Dedifferentiated amniotic fluid mesenchymal stem cell (primary cell): ENCODE measurements at regions not wholly inside any gene's neighbourhood (a gene's known extent, or its start where the extent isn't known, plus 50 kb on each side); places are given as distances from the start of the nearest gene placed in this dataset.

ENCODE experiments used
- DNase-seq: peaks from one replicate; pipeline ENCODE4 v3.0.0-alpha.2; 2016; ENCODE audit errors: extremely low spot score

- no peak for DNase-seq
Measured at GRCh38 chr1:164949771-164950471, 390.9 kb downstream of the PBX1 start.

- DNase-seq: no peak
Measured at GRCh38 chr1:164948101-164948500, 389.1 kb downstream of the PBX1 start.

- no peak for DNase-seq
Measured at GRCh38 chr1:164937291-164937690, 378.3 kb downstream of the PBX1 start.

DNA sequence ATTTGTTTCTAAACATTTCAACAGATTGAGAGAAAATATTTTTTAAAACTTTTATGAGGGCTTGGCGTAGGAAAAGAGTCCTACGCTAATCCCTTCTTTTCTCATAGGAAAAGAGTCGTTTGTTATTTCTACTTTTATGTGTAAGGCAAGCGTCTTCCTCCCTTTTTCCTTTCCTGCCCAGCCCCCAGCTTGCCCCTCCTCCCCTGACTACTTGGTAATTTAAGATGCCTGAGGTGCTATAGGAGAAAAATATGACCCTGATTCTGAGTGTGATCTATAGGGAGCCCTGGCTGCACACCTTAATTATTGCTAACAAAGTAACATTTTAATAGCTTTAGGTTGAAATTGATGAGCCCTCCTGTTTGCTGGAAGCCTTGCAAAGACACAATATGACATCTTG, 373.6 kb downstream of the PBX1 start:
- no peak for DNase-seq

DNA sequence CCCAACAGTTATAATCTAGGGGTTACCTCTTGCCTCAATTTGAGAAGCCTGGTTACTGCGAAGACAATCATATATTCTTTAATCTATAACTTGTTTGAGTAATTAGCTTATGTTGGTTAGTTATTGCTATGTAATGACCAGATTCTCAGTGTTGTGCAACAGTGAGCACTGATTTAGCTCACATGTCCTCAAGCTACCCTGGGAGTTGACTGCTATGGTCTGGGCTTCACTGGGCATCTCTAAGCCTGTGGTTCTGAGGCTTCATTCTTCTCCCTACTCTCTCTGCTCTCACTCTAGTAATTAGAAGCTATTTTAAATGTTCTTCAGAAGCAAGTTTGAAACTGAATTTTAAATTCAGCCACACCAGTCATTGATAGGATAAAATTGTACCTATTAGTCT, 371.8 kb downstream of the PBX1 start:
- no peak for DNase-seq

DNA sequence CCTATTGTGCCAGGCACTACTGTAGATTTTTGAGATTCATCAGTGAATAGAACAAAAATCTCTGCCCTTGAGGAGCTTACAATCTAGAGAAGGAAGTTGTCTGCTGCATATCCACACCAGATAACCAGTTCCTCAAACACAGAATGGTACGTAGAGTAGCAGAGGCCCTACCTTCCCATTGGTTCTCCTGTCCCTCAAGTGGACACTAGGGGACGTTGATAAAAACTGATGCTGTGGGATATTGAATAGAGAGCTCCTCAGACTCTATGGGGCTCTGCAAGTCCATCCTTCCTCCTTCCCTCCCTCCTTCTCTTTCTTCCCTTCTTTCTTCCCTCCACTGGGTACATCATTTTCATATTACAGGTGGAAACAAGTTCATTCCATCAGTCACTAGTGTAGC, 371.3 kb downstream of the PBX1 start:
- DNase-seq: no peak

GRCh38 chr1:164928232-164928812, 369.3 kb downstream of the PBX1 start:
- DNase-seq: no peak

DNA sequence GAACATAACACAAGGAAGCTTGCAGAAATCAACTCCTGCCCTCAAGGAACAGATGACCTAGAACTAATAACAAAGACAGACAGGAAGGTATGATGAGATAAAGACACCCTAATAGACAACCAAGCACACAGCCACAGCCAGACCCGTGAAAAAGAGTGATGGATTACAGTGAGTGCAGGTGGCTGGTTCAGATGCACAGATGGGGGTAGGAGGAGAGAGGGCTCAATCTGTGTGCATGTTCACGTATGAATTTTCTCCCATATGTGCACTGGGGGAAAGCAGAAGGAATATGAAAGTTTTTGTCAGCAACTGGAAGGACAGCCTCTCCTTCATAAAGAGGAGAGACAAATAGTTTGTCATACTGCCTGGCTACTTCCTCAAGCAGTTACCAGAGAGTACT, 367.1 kb downstream of the PBX1 start:
- no peak for DNase-seq

DNA sequence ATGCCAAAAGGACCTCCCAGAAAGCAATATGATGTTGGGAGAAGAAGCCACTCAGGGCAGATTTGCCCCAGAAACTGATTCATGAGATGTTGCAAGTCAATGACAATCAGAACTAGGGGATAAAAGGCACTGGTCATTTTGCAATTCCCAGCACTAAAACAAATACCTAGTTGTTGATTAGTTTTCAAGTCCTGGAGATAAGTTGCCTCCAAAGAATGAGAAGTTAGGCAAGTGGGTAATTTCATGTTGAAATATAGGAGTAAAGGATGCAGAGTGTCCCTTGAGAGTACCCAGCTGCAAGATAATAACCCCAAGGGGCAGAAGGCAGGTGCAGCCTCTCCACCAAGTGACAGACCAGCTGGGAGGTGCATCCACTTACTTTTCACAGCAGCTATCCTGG, 363.6 kb downstream of the PBX1 start:
- DNase-seq: no peak

DNA sequence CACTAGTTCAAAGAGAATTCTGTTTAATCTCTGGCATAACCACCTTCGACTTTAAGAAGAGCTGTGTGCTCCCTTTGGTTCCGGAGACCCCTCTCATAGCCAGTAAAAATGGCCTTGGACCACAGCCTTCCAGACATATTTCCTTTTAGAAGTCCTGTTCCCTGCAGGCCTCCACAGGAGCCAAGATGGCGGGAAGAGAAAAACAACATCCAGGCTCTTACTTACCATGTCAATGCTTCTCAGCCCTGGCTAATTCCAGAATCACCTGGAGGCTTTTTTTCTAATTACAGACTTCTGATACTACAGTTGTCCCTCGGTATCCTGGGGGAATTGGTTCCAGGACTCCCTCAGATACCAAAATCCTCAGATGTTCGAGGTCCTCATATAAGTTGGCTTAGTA, 362.5 kb downstream of the PBX1 start:
- no peak for DNase-seq

- DNase-seq: no peak
Measured at GRCh38 chr1:164918140-164918539, 359.2 kb downstream of the PBX1 start.

DNA sequence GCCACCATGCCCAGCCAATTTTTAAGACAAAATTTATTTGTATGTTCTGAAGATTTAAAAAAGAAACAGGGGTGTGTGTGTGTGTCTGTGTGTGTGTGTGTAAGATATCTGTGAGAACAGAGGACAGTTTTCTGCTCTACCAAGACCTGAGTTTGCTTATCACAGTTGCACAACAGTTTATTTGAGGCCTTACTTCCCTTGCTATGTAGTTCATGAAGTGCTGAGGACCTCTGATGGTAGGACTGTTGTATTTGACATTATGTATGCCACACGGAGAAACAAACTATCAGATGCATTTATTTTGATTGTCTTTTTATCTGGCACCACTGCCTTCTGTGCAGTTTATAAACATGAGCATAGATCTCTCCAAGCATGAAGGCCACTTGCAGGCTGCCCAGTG, 355.2 kb downstream of the PBX1 start:
- DNase-seq: peak; percentile 68

DNA sequence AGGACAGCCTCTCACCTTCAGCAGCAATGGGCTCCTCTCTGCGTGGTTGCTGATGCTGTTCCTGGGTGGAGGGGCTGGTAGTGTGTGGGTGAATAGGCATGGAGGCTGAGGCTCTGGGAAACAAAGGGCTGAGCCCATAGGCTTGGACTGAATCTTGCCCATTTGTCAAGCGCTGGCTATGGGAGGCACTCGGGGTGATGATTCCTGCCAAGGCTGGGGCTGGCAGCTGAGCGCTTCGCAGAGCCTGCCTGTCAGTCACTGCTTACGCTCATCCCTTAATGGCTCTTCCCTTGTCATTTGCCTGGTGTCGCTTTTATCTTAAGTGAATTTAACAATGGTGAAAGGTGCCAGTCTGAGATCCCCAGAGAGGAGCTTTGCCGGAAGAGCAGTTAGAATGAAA, 353.3 kb downstream of the PBX1 start:
- DNase-seq: no peak

- no peak for DNase-seq
Measured at GRCh38 chr1:164910671-164911070, 351.7 kb downstream of the PBX1 start.

DNA sequence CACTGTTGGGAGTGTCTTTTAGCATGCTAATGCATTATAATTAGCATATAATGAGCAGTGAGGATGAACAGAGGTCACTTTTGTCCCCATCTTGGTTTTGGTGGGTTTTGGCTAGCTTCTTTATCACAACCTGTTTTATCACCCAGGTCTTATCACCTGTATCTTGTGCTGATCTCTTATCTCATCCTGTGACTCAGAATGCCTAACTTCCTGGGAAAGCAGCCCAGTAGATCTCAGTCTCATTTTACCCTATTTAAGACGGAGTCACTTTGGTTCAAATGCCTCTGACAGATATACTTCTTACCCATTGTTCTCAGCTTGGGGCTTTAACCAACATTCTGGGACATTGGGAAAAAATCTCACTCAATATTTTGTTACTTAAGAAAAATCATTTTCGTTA, 348.7 kb downstream of the PBX1 start:
- DNase-seq: no peak

- no peak for DNase-seq
Measured at GRCh38 chr1:164905869-164906268, 346.9 kb downstream of the PBX1 start.

- DNase-seq: no peak
Measured at GRCh38 chr1:164902491-164902890, 343.5 kb downstream of the PBX1 start.
